Activated CD8-positive, alpha-beta T cell treated with anti-CD3 and anti-CD28 coated beads for 36 hours (primary cell): ENCODE measurements at regions not wholly inside any gene's neighbourhood (a gene's known extent, or its start where the extent isn't known, plus 50 kb on each side); places are given as distances from the start of the nearest gene placed in this dataset.

ENCODE experiments used
- ATAC-seq: fragments of 200-7000 bp; cut with Tn5 transposase; one replicate; pipeline ENCODE4 v1.10.0; 2021; ENCODE audit warnings: mild to moderate bottlenecking, moderate library complexity
- CTCF ChIA-PET: fragments of 350-600 bp; sonication (Branson Sonifier 250); formaldehyde crosslinking; loops from one replicate; lab custom pipeline; 2021; ENCODE audit warnings: antibody characterized with exemption; lab: Charles Lee
- POLR2A ChIA-PET: fragments of 350-600 bp; sonication (Branson Sonifier 250); formaldehyde crosslinking; loops from one replicate; lab custom pipeline; 2021; ENCODE audit warnings: antibody characterized with exemption; lab: Charles Lee
- DNase-seq: peaks from one replicate; pipeline ENCODE4 v3.0.0-alpha.2; 2020
- H3K27ac Mint-ChIP-seq: one replicate; pipeline ENCODE4 v1.8.0; 2021; ENCODE audit warnings: mild to moderate bottlenecking, mixed read lengths
- H3K27me3 Mint-ChIP-seq: one replicate; pipeline ENCODE4 v1.8.0; 2021; ENCODE audit warnings: mixed read lengths
- H3K36me3 Mint-ChIP-seq: one replicate; pipeline ENCODE4 v1.8.0; 2021; ENCODE audit warnings: low read depth, mixed read lengths
- H3K4me1 Mint-ChIP-seq: one replicate; pipeline ENCODE4 v1.8.0; 2021; ENCODE audit warnings: low read depth, mixed read lengths
- H3K4me3 Mint-ChIP-seq: one replicate; pipeline ENCODE4 v1.8.0; 2021; ENCODE audit warnings: mild to moderate bottlenecking, moderate library complexity, mixed read lengths
- H3K9me3 Mint-ChIP-seq: one replicate; pipeline ENCODE4 v1.8.0; 2021; ENCODE audit warnings: mixed read lengths
- intact Hi-C: fragments of 100-400 bp; cut with micrococcal nuclease; formaldehyde crosslinking; loops from one replicate; pipeline ENCODE4 v1.10.0; 2022
- TF ChIP-seq, protein P1 (sequence below): fragments of 200-600 bp; IDR thresholded peaks from one replicate; pipeline ENCODE4 v1.8.0; 2022; ENCODE audit warnings: antibody characterized with exemption, mild to moderate bottlenecking

DNA sequence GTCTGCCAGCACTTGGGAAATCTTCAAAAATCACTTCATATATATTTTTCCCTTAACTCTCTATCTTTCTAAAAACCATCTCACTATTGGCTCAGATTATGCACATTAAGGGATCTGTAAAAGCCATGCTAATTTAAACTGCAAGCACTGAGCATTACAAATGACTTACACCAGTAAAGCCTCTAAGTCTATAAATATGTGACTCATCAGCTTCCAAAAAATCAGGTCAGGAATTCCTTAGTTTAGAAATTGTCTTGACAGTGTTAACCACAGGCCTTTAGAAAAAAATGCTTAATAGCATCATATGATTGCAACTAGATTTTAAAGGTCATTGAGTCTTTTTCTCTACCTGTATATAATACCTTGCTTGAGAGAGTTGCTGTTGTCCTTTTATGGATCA, 1113.6 kb upstream of the PIK3C3 start:
- intact Hi-C loops, result no loop called here
- Mint-ChIP-seq H3K9me3 (peaks cover 20% of the 10 kb centered on the region), H3K4me3 (no peak overlapping the region), H3K4me1 (no peaks in the 10 kb centered on the region), H3K27ac (no peak overlapping the region), H3K36me3 (no peaks in the 10 kb centered on the region), H3K27me3 (no peaks in the 10 kb centered on the region)
- TF ChIP-seq, protein P1, sequence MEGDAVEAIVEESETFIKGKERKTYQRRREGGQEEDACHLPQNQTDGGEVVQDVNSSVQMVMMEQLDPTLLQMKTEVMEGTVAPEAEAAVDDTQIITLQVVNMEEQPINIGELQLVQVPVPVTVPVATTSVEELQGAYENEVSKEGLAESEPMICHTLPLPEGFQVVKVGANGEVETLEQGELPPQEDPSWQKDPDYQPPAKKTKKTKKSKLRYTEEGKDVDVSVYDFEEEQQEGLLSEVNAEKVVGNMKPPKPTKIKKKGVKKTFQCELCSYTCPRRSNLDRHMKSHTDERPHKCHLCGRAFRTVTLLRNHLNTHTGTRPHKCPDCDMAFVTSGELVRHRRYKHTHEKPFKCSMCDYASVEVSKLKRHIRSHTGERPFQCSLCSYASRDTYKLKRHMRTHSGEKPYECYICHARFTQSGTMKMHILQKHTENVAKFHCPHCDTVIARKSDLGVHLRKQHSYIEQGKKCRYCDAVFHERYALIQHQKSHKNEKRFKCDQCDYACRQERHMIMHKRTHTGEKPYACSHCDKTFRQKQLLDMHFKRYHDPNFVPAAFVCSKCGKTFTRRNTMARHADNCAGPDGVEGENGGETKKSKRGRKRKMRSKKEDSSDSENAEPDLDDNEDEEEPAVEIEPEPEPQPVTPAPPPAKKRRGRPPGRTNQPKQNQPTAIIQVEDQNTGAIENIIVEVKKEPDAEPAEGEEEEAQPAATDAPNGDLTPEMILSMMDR, result no peak
- POLR2A ChIA-PET, result no interaction called here
- CTCF ChIA-PET, result no interaction called here
- DNase-seq (no peak), ATAC-seq (no peak)

DNA sequence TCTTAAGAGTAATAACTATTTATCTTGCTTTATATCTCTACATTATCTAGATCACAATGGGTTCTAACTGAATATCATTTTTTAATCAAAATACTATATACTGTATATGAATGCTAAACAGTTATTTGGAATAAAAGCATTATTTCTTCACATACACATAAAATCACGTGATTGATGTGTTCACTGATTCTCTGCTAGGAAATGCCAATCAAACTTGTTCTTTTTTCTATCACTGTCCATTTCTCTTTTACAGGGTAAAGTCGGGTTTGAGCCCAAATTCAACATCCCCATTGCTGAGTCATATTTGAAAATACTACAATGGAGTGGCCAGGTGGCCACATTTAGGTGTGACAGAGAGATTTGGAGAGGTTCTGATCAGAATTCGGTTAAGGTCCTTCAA, 1114.0 kb upstream of the PIK3C3 start:
- Mint-ChIP-seq H3K36me3 (no peaks in the 10 kb centered on the region), H3K4me3 (no peak overlapping the region), H3K9me3 (peaks cover 20% of the 10 kb centered on the region), H3K27ac (no peak overlapping the region), H3K27me3 (no peaks in the 10 kb centered on the region), H3K4me1 (no peaks in the 10 kb centered on the region)
- TF ChIP-seq, protein P1, result no peak
- no peak for ATAC-seq
- no peak for DNase-seq
- ChIA-PET POLR2A (no interaction called here), CTCF (no interaction called here)
- intact Hi-C loops, result no loop called here

DNA sequence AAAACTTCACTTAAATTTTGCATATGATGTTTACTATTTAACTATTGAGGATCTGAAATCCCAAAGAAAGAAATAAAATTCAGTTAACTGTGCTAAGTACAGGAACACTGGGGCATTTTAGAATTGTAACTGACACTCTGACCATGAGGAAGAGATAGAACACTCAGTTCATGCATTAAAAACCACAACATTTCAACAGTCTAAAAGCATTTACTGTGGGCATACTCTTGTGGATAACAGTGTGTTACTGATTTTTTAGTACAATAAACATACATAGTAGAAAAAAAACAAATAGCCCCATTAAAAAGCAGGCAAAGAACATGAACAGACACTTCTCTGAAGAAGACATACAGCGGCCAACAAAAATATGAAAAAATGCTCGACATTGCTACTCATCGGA, 1122.7 kb upstream of the PIK3C3 start:
- CTCF ChIA-PET, result no interaction called here
- no peak overlapping the region for H3K4me3 Mint-ChIP-seq
- no peaks in the 10 kb centered on the region for H3K36me3 Mint-ChIP-seq
- no peaks in the 10 kb centered on the region for H3K27me3 Mint-ChIP-seq
- intact Hi-C loops, result no loop called here
- no peak overlapping the region for H3K27ac Mint-ChIP-seq
- TF ChIP-seq, protein P1, result no peak
- DNase-seq, result no peak
- H3K9me3 Mint-ChIP-seq, result peaks cover 7% of the 10 kb centered on the region
- no peak for ATAC-seq
- POLR2A ChIA-PET, result no interaction called here
- H3K4me1 Mint-ChIP-seq, result no peaks in the 10 kb centered on the region

DNA sequence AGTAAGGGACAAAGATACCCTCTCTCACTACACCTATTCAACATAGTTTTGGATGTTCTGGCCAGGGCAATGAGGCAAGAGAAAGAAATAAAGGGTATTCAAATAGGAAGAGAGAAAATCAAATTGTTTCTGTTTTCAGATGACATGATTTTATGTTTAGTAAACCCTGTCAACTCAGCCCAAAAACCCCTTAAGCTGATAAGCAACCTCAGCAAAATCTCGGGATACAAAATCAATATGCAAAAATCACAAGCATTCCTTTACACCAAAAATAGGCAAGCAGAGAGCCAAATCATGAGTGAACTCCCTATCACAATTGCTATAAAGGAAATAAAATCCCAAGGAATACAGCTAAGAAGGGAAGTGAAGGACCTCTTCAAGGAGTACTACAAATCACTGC, 1130.7 kb upstream of the PIK3C3 start:
- ChIA-PET CTCF (no interaction called here), POLR2A (interaction anchor here (0.6 kb wide), 1 partner anchor 1890 kb away, joined by 3 read pairs; no protein-coding TSS in a partner anchor)
- H3K27me3 Mint-ChIP-seq, result no peaks in the 10 kb centered on the region
- H3K36me3 Mint-ChIP-seq, result no peaks in the 10 kb centered on the region
- ATAC-seq (no peak), DNase-seq (no peak)
- intact Hi-C loops, result no loop called here
- peaks cover 7% of the 10 kb centered on the region for H3K9me3 Mint-ChIP-seq
- no peak overlapping the region for H3K27ac Mint-ChIP-seq
- no peaks in the 10 kb centered on the region for H3K4me1 Mint-ChIP-seq
- TF ChIP-seq, protein P1, result no peak
- H3K4me3 Mint-ChIP-seq, result no peak overlapping the region

DNA sequence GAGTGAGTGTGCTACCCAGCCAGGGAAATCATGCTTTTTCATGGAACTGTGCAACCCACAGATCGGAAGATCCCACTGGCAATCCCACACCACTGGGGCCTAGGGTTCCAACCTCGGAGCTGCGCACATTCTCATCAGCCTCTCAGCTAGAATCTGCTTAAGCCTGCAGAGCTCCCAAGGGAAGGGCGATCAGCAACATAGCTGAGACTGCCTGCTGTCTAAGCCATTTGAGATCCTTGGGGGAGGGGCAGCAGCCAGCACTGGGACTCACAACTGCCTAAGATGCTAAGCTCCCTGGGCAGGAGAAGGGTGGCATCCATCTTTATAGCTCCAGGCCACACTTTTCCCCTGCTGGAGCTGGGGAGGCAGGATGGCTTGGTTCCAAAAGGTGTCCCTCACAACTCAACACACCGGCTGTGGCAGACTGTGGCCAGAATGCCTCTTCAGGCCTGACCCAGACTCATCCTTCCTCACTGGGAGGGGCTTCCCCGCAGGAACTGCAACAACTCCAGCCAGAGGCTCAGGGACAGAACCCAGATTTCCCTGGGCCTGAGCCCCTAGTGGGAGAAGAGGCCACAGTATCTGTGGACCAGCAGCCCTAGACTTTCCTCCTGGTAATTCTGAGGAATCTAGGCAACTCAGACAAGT, 1133.3 kb upstream of the PIK3C3 start:
- no peak for ATAC-seq
- ChIA-PET CTCF (no interaction called here), POLR2A (no interaction called here)
- no peaks in the 10 kb centered on the region for H3K4me1 Mint-ChIP-seq
- no peak overlapping the region for H3K27ac Mint-ChIP-seq
- no peak for DNase-seq
- H3K27me3 Mint-ChIP-seq, result no peaks in the 10 kb centered on the region
- peaks cover 7% of the 10 kb centered on the region for H3K9me3 Mint-ChIP-seq
- H3K36me3 Mint-ChIP-seq, result no peaks in the 10 kb centered on the region
- TF ChIP-seq, protein P1, result no peak
- H3K4me3 Mint-ChIP-seq, result no peak overlapping the region
- intact Hi-C loops, result no loop called here
